ENCODE measurements at regions not wholly inside any gene's neighbourhood (a gene's known extent, or its start where the extent isn't known, plus 50 kb on each side); places are given as distances from the start of the nearest gene placed in this dataset.

DNA sequence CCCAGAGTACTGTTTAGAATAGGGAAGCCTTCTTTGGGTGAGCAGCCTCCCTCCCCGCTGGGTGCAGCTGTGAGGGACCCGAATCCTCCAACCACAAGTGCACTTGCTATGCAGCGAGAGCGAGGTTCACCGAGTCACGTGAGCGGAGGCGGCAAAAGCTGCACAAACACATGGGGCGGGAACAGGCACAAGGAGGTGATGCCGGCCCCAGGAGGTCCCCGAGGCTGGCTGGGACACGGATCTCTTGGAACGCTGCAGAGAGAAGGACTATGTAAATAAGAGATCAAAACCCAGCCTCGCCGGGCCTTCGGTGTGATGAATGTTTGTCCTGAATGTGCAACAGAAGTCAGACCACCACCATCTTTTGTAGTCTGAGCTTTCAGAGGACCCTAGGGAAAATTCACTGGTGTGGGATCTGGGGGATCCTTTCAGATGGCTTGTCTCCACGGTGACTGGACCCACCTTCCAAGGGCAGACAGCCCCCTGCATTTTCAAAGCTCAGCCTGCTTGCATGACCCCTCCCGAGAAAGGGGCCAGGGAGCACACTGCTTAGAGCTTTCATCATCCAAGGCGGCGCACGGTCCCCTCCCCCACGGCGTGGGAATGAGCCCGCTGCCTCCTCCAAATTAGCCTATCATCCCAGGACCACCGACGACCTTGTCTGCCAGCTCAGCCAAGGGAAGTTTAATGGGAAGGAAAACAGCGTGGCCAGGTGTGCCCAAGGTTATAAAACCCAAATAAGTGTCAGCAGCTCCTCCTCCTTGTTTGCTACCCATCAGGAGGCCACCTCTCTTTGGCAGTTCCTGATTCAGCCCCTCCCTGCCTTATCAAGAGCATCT, 327.7 kb downstream of the CXCL12 start:
- DNase-seq (ENCODE audit: low read depth in 2 of 2), result no peak

DNA sequence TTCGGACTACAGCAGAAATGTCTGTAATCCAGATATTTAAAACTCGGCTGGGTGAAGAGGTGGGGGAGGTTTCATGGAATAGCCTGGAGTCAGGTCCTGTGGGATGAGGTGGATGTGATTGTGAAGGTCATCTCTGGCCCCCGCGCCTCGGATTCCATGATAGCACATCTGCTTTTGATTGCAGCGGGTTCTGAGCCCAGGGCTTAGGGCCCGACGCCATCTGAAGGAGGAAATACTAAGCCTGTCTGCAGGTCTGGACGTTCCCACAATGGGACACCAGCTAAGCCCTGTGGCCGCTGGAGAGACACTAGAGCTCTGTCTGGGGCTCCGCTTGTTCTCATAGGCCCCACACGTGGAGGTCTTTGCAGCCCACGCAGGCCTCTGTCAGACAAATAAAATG, 328.7 kb downstream of the CXCL12 start:
- no peak for DNase-seq (ENCODE audit: low read depth in 2 of 2)

GRCh38 chr10:44054046-44054445, 330.9 kb downstream of the CXCL12 start:
- DNase-seq (ENCODE audit: low read depth in 2 of 2), result no peak

GRCh38 chr10:44053391-44053790, 331.5 kb downstream of the CXCL12 start:
- no peak for DNase-seq (ENCODE audit: low read depth in 2 of 2)

DNA sequence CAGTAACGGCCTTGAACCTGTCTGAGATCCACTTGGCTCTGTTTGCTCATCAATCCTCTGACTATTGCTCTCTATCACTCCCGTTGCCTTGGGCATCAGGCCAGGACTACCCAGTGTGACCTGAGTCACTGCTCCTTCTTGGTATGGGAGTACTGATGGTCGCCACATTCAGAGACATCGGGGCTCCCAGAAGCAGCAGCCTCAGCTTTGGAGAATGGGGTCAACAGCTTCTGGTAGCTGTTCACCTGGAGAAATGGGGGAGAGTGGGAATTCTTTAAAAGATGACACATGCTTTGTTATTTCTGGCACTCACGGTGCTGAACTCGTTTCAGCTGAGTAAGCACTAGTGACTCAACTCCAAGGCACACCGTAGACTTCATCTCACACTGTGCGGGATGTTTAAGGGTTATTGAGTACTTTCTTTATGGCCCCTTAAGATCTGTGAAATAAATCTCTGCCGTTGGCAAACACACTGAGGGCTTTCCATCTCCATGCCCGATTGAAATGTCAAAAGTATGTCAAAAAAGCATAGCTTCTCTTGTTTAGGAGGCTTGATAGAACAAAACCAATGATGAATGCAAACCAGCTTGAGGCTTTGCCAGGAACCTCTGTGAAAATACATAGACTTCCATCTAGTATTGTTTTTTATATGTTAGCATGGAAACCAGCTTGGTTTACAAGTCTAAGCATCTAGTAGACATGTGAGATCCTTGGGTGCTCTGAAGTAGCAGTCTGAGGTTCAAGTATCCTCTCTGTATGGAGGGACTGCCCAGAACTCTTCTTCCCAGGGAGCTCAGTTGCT, 333.1 kb downstream of the CXCL12 start:
- DNase-seq (ENCODE audit: low read depth in 2 of 2), result no peak

DNA sequence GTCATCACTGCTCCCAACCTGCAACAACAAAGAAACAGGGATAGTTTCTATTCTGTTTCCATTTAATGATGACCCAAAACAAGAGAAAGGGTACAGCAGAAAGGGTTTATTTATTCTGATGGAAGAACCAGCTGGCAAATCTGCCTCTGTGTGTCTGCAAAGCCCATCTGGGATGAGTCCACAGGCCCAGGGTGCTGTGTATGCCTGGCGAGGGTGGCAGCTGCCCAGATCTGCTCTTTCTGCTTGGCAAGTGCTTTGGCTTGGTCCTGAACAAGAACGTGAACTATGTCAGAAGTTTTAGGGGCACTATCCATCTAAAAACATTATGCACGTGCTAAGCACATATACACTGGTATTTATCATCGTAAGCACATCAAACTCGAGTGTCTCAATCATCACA, 333.8 kb downstream of the CXCL12 start:
- no peak for DNase-seq (ENCODE audit: low read depth in 2 of 2)

DNA sequence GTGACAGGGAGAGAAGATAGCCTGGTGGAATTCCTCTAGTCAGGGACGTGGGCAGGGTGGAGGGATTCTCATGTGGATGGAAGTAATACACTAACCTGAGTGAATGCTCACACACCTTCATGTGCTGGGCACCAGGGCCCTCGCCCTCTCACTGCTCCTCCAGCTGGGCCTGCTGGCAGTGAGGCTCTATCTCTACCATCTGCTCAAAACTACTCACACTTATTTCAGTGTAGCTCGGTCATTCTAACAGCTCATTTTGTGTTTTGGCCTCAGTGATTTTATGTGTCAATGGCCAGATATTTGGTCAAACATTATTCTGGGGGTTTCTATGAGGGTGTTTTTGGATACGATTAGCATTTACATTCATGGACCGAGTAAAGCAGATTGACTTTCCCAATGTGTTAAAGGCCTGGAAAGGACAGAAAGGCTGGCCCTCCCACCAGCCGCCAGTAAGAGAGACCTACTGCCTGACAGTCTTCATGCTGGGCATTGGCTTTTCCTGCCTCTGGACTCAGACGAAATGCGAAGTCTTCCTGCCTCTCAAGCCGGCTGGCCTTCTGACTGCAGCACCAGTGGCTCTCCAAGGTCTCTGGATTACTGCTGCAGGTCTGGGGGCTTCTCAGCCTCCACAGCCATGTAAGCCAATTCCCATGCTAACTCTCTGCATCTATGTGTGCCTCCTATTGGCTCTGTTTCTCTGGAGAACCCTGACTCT, 335.4 kb downstream of the CXCL12 start:
- no peak for DNase-seq (ENCODE audit: low read depth in 2 of 2)

- DNase-seq (ENCODE audit: low read depth in 2 of 2), result no peak
Observed at GRCh38 chr10:44047361-44047760, 337.5 kb downstream of the CXCL12 start.

DNA sequence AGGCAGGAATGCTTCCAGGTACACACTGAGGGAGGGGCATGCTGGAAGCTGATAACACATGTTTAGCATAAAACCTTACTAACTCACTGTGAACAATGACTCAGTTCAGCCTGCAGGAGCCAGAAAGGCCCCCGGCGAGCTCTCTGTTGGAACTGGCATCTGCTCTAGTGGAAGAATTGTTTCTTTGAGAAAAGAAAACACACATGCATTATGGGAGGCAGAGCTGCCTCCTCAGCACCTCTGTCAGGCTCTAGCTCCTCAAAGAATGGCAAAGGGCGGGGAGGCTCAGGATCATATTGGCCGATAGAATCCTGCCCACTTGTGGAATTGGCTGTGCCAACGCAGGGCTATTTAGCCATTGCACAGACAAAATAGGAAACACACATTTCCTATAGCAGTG, 338.3 kb downstream of the CXCL12 start:
- DNase-seq (ENCODE audit: low read depth in 2 of 2), result no peak

- no peak for DNase-seq (ENCODE audit: low read depth in 2 of 2)
Observed at GRCh38 chr10:44045020-44045419, 339.9 kb downstream of the CXCL12 start.

DNA sequence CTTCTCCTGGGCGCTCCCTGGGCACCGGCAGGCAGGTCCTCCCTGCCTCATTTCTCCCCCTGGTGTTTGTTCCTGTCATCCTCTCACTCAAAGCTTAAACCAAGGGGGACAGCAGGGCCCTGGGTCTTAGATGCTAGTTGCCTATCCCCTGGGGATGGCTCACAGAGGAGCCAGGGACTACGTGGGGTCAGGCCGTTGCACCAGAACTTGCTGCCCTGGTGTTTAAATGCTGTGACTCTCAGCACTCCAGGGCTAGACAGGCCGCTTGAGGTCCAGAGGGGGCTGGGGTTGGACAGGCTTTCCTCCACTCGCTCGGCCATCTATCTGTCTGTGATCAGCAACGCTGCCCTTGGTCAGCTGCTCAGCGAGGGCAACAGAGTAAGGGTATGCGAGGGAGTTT, 340.3 kb downstream of the CXCL12 start:
- no peak for DNase-seq (ENCODE audit: low read depth in 2 of 2)

DNA sequence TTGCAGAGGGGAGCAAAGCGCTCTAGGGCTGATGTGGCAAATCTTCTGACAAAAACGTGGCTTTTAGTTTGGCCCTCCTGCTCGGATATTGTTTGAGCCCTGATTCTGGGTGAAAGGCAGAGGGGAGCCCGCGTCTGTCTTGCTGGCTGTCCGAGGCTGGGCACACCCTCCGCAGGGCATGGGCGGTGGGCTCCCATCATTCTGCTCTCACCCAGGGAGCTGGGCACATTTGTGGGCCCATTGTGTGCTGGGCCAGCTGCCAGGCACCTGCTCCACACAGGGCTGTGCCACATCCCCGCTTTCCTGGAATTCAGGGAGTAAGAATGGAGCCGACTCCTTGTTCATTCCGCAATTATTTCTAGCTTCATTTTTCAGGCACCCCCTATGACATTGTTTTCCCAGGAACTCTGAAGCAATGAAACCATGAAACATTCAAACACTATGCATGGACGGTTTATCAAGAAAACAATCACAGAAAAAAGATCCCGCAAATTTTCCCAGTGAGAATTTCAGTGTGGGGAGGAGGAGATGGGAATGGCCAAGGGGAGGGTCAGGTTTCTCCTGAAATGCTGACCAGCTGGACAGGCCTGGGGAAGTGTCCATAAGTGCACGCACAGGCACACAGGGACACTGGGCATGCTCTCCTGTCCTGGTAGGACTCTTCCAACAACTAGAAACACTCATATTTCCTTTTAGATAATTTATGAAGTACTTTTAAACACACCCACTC, 341.1 kb downstream of the CXCL12 start:
- DNase-seq (ENCODE audit: low read depth in 2 of 2), result no peak

DNA sequence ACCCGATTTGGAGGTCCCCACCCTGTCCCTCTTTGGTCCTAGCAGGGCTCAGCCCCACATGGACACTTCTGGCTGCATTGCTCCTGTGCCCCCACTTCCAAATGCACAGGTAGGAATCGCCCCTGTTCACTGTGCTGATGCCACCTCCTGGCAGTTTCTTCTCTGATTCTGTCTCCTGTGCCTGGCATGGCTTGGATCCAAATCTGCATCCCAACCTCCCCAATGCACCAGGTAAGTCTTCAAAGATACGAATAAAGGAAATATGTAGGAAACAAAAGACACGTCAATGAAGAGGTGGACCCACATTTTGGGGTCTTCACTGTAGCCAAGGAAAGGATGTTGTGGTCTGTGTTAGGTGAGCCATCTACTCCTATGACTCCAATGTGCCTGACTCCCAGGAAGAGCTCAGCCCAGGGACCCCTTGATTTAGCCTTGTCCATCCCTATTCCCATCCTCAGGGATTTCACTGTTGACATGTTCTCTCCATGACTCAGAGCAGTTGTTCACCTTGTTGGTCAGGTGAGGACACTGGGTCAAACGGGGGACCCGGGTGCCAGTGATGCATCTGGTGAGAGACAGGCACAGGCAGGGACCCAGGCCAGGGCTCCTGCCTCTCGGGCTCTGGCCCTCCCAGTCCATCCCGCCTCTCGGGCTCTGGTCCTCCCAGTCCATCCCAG, 341.8 kb downstream of the CXCL12 start:
- no peak for DNase-seq (ENCODE audit: low read depth in 2 of 2)

DNA sequence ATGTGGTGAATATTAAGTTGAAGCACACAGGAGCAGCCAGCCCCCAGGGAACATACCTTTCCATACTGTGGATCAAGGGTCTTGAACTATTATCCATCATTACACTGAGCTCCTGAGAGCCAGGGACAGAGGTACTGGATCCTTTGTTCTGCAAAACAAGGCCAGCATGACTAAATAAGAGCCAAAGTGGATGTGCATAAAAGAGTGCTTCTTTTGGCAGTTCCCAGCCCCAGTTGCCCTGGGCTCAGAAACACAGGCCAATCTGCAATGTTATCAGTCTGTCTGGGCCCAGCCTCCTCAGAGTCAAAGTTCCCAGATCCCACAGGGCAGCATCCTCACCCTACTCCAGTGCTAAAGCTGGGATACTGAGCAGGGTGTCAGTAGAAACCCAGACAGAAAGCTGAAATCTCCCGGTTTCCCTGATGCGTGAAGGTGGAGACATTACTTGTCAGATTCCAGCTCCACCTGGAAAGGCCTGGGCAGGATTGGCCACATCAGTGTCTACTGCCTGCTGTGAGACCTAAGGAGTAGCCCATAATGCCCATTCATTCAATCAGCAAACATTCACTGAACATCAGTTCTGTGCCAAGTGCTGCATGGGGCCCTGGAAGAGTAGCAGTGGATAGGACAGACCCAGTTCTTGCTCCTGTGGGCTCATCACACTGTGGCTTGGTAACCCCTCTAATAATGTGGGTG, 342.7 kb downstream of the CXCL12 start:
- no peak for DNase-seq (ENCODE audit: low read depth in 2 of 2)

GRCh38 chr10:44039599-44039998, 345.3 kb downstream of the CXCL12 start:
- no peak for DNase-seq (ENCODE audit: low read depth in 2 of 2)

- no peak for DNase-seq (ENCODE audit: low read depth in 2 of 2)
Observed at GRCh38 chr10:44036425-44036824, 348.5 kb downstream of the CXCL12 start.

DNA sequence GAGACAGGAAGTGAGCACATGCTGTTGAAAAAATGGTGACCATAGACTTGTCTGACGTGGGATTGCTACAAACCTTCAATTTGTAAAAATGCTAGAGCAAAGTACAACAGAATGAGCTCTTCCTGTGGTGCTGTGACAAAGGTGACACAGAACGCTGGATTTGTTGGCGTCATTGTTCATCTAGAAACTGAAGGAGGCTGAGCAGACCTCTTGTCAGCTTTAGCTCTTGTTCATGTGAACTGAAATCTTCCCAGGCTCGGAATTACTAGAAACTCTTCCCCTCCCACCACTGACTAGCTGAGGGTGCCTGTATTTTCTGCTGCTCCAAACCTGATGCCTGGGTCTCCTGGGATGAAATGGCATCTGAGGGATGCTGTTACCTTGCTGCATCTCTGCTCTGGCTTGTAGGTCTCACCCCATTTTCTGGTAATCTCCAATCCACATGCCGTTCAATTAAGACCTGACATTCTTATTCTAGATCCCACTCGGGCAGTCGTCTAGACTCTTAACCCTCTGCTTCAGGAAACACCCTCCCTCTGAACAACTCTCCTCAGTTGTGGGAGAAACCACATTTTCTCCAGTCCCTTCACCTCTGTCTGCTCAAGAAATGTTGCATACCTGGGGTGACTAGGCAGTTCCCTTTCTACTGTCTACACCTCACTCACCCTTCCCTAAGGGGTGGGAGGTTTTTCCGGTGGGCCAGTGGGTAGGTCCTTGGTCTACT, 349.3 kb downstream of the CXCL12 start:
- no peak for DNase-seq (ENCODE audit: low read depth in 2 of 2)

- DNase-seq (ENCODE audit: low read depth in 2 of 2), result no peak
Observed at GRCh38 chr10:44034946-44035345, 350.0 kb downstream of the CXCL12 start.

- no peak for DNase-seq (ENCODE audit: low read depth in 2 of 2)
Observed at GRCh38 chr10:44033008-44033407, 351.9 kb downstream of the CXCL12 start.

- DNase-seq (ENCODE audit: low read depth in 2 of 2), result no peak
Observed at GRCh38 chr10:44032216-44032615, 352.7 kb downstream of the CXCL12 start.
